NCI-H526 (cell line): ENCODE measurements at regions not wholly inside any gene's neighbourhood (a gene's known extent, or its start where the extent isn't known, plus 50 kb on each side); places are given as distances from the start of the nearest gene placed in this dataset.
"Not testable (repeated sequence)": the region's sequence is repeated elsewhere in the genome, so short reads cannot be mapped to it uniquely, and the experiment has no call there.

Source experiments
- DNase-seq, 2 experiments: peaks; one replicate each; lab custom pipeline; 2025; lab: John Stamatoyannopoulos, UW

GRCh38 chr12:47610686-47611252, 95.1 kb downstream of the RPAP3 start:
- no peak for DNase-seq

- no peak for DNase-seq
Measured at GRCh38 chr12:47609806-47610205, 96.0 kb downstream of the RPAP3 start.

- DNase-seq: not testable (repeated sequence)
Measured at GRCh38 chr12:47608671-47609070, 97.2 kb downstream of the RPAP3 start.

- no peak for DNase-seq
Measured at GRCh38 chr12:47604221-47604873, 101.5 kb downstream of the RPAP3 start.

GRCh38 chr12:47602949-47603558, 102.8 kb downstream of the RPAP3 start:
- DNase-seq: no peak

GRCh38 chr12:47602325-47602724, 103.5 kb downstream of the RPAP3 start:
- DNase-seq: no peak

GRCh38 chr12:47601071-47601470, 104.8 kb downstream of the RPAP3 start:
- DNase-seq: no peak

GRCh38 chr12:47591795-47592194, 114.0 kb downstream of the RPAP3 start:
- no peak for DNase-seq

GRCh38 chr12:47591361-47591791, 114.5 kb downstream of the RPAP3 start:
- DNase-seq: peak in 1 of 2 experiments; percentile 45

- peak in 1 of 2 experiments; percentile 23 for DNase-seq
Measured at GRCh38 chr12:47590771-47591360, 115.0 kb downstream of the RPAP3 start.

- no peak for DNase-seq
Measured at GRCh38 chr12:47586952-47587669, 118.7 kb downstream of the RPAP3 start.

GRCh38 chr12:47585507-47585906, 120.3 kb downstream of the RPAP3 start:
- DNase-seq: no peak

GRCh38 chr12:47578836-47579235, 127.0 kb downstream of the RPAP3 start:
- no peak for DNase-seq

- DNase-seq: peak; percentile 64 to 69
Measured at GRCh38 chr12:47577206-47577989, 128.4 kb downstream of the RPAP3 start.

GRCh38 chr12:47576289-47576945, 129.4 kb downstream of the RPAP3 start:
- DNase-seq: no peak

- DNase-seq: no peak
Measured at GRCh38 chr12:47574252-47575021, 131.4 kb downstream of the RPAP3 start.

- no peak for DNase-seq
Measured at GRCh38 chr12:47573146-47573659, 132.6 kb downstream of the RPAP3 start.

- no peak for DNase-seq
Measured at GRCh38 chr12:47570151-47570550, 135.7 kb downstream of the RPAP3 start.

- DNase-seq: no peak
Measured at GRCh38 chr12:47562201-47562600, 143.6 kb downstream of the RPAP3 start.

- DNase-seq: no peak
Measured at GRCh38 chr12:47561746-47562145, 144.1 kb downstream of the RPAP3 start.
